SK-N-SH (cell line): ENCODE measurements at regions not wholly inside any gene's neighbourhood (a gene's known extent, or its start where the extent isn't known, plus 50 kb on each side); places are given as distances from the start of the nearest gene placed in this dataset.

ENCODE experiments used
- CTCF ChIA-PET: fragments of 300-600, 350-600 bp; formaldehyde crosslinking; extraction: SDS; loops from one replicate; lab custom pipeline; 2021; lab: Yijun Ruan, JAX
- POLR2A ChIA-PET: fragments of 350-600 bp; sonication (Branson Sonifier 250); formaldehyde crosslinking; extraction: SDS; loops from one replicate; lab custom pipeline; 2020; ENCODE audit warnings: antibody characterized with exemption, inconsistent platforms; lab: Yijun Ruan, JAX
- DNase-seq: peaks from one replicate; pipeline ENCODE4 v3.0.0; 2012
- H2AFZ ChIP-seq: fragments of 200-600 bp; sonication (generic); 2 replicates; pipeline ENCODE4 v1.8.1; 2016; ENCODE audit warnings: antibody characterized with exemption, mild to moderate bottlenecking, low read depth
- H3F3A ChIP-seq: fragments of 200-600 bp; sonication (generic); replicated peaks from 2 replicates; pipeline ENCODE3; 2016; ENCODE audit warnings: antibody characterized with exemption, mild to moderate bottlenecking; ENCODE audit not compliant: insufficient read depth
- H3K27ac ChIP-seq, 2 experiments: fragments of 200-500 bp in 1 of 2; fragments of 200-600 bp in 1 of 2; sonication (Bioruptor generic) in 1 of 2; sonication (generic), shearing (Covaris generic) in 1 of 2; 2 replicates each; pipeline versions ENCODE4 v1.5.1 to v1.6.1; 2014 to 2016; ENCODE audit warnings: low read depth in 2 of 2, inconsistent platforms in 1 of 2, low read length in 1 of 2, mild to moderate bottlenecking in 1 of 2, mixed read lengths in 1 of 2
- H3K27me3 ChIP-seq: fragments of 200-600 bp; sonication (generic), shearing (Covaris generic); 2 replicates; pipeline ENCODE4 v1.6.1; 2016; ENCODE audit warnings: mixed run types; ENCODE audit not compliant: insufficient read depth
- H3K36me3 ChIP-seq, 2 experiments: fragments of 200-500 bp in 1 of 2; fragments of 200-600 bp in 1 of 2; sonication (Bioruptor generic) in 1 of 2; sonication (generic) in 1 of 2; replicated peaks in 1 of 2; 2 replicates each; pipeline versions ENCODE3 to v1.5.1; 2014 to 2016; ENCODE audit warnings: low read length in 1 of 2, mild to moderate bottlenecking in 1 of 2; ENCODE audit not compliant: insufficient read depth in 2 of 2, control insufficient read depth in 1 of 2
- H3K4me1 ChIP-seq, 2 experiments: fragments of 200-500 bp in 1 of 2; fragments of 200-600 bp in 1 of 2; sonication (Bioruptor generic) in 1 of 2; sonication (generic), shearing (Covaris generic) in 1 of 2; 2 replicates each; pipeline versions ENCODE4 v1.5.1 to v1.6.1; 2014 to 2016; ENCODE audit warnings: low read depth in 1 of 2, low read length in 1 of 2, mixed run types in 1 of 2; ENCODE audit not compliant: insufficient read depth in 2 of 2, control insufficient read depth in 1 of 2
- H3K4me2 ChIP-seq: fragments of 200-600 bp; sonication (generic), shearing (Covaris generic); 2 replicates; pipeline ENCODE4 v1.6.1; 2017; ENCODE audit warnings: mixed run types
- H3K4me3 ChIP-seq, 2 experiments: fragments of 200-500 bp in 1 of 2; fragments of 200-600 bp in 1 of 2; sonication (Bioruptor generic) in 1 of 2; sonication (generic), shearing (Covaris generic) in 1 of 2; 2 replicates each; pipeline versions ENCODE4 v1.5.1 to v1.8.1; 2014 to 2016; ENCODE audit warnings: low read depth in 2 of 2, inconsistent platforms in 1 of 2, low read length in 1 of 2, mild to moderate bottlenecking in 1 of 2, mixed read lengths in 1 of 2, moderate library complexity in 1 of 2
- H3K79me2 ChIP-seq: fragments of 200-600 bp; sonication (generic); 2 replicates; pipeline ENCODE4 v1.8.1; 2017; ENCODE audit warnings: mild to moderate bottlenecking; ENCODE audit not compliant: insufficient read depth
- H3K9ac ChIP-seq: fragments of 200-600 bp; sonication (generic); 2 replicates; pipeline ENCODE4 v1.6.1; 2017; ENCODE audit warnings: mixed run types
- H3K9me2 ChIP-seq: fragments of 200-600 bp; sonication (generic); 2 replicates; pipeline ENCODE4 v1.6.1; 2017; ENCODE audit warnings: mixed run types
- H3K9me3 ChIP-seq: fragments of 200-600 bp; sonication (generic); 2 replicates; pipeline ENCODE4 v1.6.1; 2017; ENCODE audit warnings: mixed run types, mild to moderate bottlenecking, moderate library complexity
- H4K20me1 ChIP-seq: fragments of 200-600 bp; sonication (generic); 2 replicates; pipeline ENCODE4 v1.6.1; 2017; ENCODE audit warnings: mild to moderate bottlenecking, mixed run types; ENCODE audit not compliant: insufficient read depth
- ELF1 ChIP-seq: IDR thresholded peaks from 2 replicates; pipeline ENCODE4 v1.4.0; 2012
- EZH2phosphoT487 ChIP-seq: fragments of 200-600 bp; sonication (generic); IDR thresholded peaks from 2 replicates; pipeline ENCODE4 v1.6.1; 2017; ENCODE audit warnings: low read depth, mixed run types, mild to moderate bottlenecking, antibody characterized with exemption, moderate library complexity, borderline replicate concordance
- FOXM1 ChIP-seq: IDR thresholded peaks from 2 replicates; pipeline ENCODE4 v1.4.0; 2012; ENCODE audit warnings: low read depth, mild to moderate bottlenecking
- GABPA ChIP-seq: IDR thresholded peaks from 2 replicates; pipeline ENCODE4 v1.4.0; 2012; ENCODE audit warnings: low read depth, mild to moderate bottlenecking
- JUND ChIP-seq: IDR thresholded peaks from 2 replicates; pipeline ENCODE4 v1.4.0; 2012
- MEF2A ChIP-seq: IDR thresholded peaks from 2 replicates; pipeline ENCODE4 v1.4.0; 2012; ENCODE audit warnings: low read depth, borderline replicate concordance
- NRF1 ChIP-seq: IDR thresholded peaks from 2 replicates; pipeline ENCODE4 v1.6.1; 2012; ENCODE audit warnings: low read depth, mild to moderate bottlenecking, low read length
- POLR2AphosphoS5 ChIP-seq: IDR thresholded peaks from 2 replicates; pipeline ENCODE4 v1.6.1; 2012; ENCODE audit warnings: low read depth, low read length
- RAD21 ChIP-seq: IDR thresholded peaks from 2 replicates; pipeline ENCODE4 v1.6.1; 2012; ENCODE audit warnings: mild to moderate bottlenecking, low read length
- RFX5 ChIP-seq: IDR thresholded peaks from 2 replicates; pipeline ENCODE4 v1.6.1; 2012; ENCODE audit warnings: mild to moderate bottlenecking, improper control_type of control experiment, low read length
- RXRA ChIP-seq: IDR thresholded peaks from 2 replicates; pipeline ENCODE4 v1.4.0; 2012; ENCODE audit warnings: low read depth, mild to moderate bottlenecking, borderline replicate concordance
- SMC3 ChIP-seq: IDR thresholded peaks from 2 replicates; pipeline ENCODE4 v1.6.1; 2012; ENCODE audit warnings: low read depth, low read length, improper control_type of control experiment
- YY1 ChIP-seq: IDR thresholded peaks from 2 replicates; pipeline ENCODE4 v1.4.0; 2012; ENCODE audit warnings: low read depth, mild to moderate bottlenecking
- WGBS: methylation state at CpG from one replicate; pipeline ENCODE4 v1.1.6; 2017; ENCODE audit warnings: low lambda C conversion rate; 5-methylcytosine and 5-hydroxymethylcytosine counted together
- TF ChIP-seq, protein P1 (sequence below): IDR thresholded peaks from 2 replicates; pipeline ENCODE4 v1.6.1; 2012; ENCODE audit warnings: mild to moderate bottlenecking, low read depth, low read length, moderate library complexity
- TF ChIP-seq, protein P2 (sequence below): IDR thresholded peaks from 2 replicates; pipeline ENCODE4; 2012
- TF ChIP-seq, protein P3 (sequence below): IDR thresholded peaks from 2 replicates; pipeline ENCODE4 v1.4.0; 2012; ENCODE audit warnings: low read depth
- TF ChIP-seq, protein P4 (sequence below): IDR thresholded peaks from 2 replicates; pipeline ENCODE4 v1.4.0; 2012; ENCODE audit warnings: low read depth, borderline replicate concordance

DNA sequence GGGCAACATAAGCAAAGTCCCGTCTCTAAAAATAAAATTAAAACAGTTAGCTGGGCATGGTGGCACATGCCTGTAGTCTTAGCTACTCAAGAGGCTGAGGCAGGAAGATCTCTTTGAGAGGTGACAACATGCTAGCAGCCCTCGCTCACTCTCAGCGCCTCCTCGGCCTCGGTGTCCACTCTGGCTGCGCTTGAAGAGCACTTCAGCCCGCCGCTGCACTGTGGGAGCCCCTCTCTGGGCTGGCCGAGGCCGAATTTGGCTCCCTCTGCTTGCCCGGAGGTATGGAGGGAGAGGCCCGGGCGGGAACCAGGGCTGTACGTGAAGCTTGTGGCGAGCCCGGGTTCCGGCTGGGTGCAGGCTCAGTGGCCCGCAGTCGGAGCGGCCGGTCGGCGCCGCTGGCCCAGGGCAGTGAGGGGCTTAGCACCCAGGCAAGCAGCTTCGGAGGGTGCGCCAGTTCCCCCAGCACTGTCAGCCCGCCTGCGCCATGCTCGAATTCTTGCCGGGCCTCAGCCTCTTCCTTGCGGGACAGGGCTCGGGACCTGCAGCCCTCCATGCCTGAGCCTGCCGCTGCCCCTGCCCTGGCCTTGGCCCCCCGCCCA is 138.3 kb downstream of the MAP3K21 start:
- H2AFZ ChIP-seq, result no peak overlapping the region
- WGBS, result 75% methylated on average over 17 of the region's 34 CpGs
- H3K4me1 ChIP-seq, result no peaks in the 10 kb centered on the region
- DNase-seq, result no peak
- H3F3A ChIP-seq, result no peaks in the 10 kb centered on the region
- H3K4me3 ChIP-seq, result no peak overlapping the region
- H3K79me2 ChIP-seq, result no peaks in the 10 kb centered on the region
- H3K9ac ChIP-seq, result no peak overlapping the region
- H3K27me3 ChIP-seq, result no peaks in the 10 kb centered on the region
- ChIA-PET CTCF (no interaction called here), POLR2A (no interaction called here)
- H3K27ac ChIP-seq, result no peak overlapping the region
- no peaks in the 10 kb centered on the region for H4K20me1 ChIP-seq
- no peaks in the 10 kb centered on the region for H3K36me3 ChIP-seq
- no peaks in the 10 kb centered on the region for H3K9me3 ChIP-seq
- H3K4me2 ChIP-seq, result no peak overlapping the region
- H3K9me2 ChIP-seq, result no peaks in the 10 kb centered on the region
- TF ChIP-seq SMC3 (no peak), NRF1 (no peak), ELF1 (no peak), YY1 (no peak), JUND (no peak), MEF2A (no peak)
- TF ChIP-seq, protein P1, sequence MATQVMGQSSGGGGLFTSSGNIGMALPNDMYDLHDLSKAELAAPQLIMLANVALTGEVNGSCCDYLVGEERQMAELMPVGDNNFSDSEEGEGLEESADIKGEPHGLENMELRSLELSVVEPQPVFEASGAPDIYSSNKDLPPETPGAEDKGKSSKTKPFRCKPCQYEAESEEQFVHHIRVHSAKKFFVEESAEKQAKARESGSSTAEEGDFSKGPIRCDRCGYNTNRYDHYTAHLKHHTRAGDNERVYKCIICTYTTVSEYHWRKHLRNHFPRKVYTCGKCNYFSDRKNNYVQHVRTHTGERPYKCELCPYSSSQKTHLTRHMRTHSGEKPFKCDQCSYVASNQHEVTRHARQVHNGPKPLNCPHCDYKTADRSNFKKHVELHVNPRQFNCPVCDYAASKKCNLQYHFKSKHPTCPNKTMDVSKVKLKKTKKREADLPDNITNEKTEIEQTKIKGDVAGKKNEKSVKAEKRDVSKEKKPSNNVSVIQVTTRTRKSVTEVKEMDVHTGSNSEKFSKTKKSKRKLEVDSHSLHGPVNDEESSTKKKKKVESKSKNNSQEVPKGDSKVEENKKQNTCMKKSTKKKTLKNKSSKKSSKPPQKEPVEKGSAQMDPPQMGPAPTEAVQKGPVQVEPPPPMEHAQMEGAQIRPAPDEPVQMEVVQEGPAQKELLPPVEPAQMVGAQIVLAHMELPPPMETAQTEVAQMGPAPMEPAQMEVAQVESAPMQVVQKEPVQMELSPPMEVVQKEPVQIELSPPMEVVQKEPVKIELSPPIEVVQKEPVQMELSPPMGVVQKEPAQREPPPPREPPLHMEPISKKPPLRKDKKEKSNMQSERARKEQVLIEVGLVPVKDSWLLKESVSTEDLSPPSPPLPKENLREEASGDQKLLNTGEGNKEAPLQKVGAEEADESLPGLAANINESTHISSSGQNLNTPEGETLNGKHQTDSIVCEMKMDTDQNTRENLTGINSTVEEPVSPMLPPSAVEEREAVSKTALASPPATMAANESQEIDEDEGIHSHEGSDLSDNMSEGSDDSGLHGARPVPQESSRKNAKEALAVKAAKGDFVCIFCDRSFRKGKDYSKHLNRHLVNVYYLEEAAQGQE, result no peak
- TF ChIP-seq, protein P2, sequence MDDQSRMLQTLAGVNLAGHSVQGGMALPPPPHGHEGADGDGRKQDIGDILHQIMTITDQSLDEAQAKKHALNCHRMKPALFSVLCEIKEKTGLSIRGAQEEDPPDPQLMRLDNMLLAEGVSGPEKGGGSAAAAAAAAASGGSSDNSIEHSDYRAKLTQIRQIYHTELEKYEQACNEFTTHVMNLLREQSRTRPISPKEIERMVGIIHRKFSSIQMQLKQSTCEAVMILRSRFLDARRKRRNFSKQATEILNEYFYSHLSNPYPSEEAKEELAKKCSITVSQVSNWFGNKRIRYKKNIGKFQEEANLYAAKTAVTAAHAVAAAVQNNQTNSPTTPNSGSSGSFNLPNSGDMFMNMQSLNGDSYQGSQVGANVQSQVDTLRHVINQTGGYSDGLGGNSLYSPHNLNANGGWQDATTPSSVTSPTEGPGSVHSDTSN, result no peak

DNA sequence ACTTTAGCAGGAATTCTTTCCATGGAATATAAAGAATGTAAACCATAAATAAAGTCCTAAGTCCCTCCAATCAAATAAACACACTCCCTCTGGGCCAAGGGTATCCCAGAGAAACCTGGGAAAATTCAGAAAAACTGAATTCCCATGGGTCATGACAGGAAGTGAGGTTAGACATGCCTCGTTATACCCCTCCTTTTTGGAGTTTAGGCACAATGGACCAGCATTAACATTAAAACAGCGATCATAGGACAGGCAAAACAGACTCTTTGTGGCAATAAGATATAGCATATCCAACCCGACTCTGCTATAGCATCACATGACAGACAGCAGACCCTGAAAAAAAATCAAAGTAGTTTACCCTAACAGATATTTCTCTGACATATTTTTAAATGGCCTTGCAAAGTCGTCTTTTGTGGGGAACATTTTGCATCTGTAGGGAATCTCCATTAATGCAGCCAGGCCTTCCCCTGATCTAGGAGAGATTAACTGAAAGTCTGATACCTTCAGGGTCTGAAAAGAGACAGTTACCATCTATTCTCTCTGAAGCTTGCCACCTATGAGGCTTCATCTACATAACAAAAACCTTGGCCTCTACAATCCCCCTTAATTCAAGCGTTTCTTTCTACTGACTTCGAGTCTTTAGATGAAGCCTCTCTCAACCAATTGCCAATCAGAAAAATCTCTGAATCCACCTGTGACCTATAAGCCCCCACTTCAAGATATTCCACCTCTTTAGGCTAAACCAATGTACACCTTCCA is 143.0 kb upstream of the KCNK1 start:
- ChIA-PET POLR2A (no interaction called here), CTCF (no interaction called here)
- no peaks in the 10 kb centered on the region for H3K27me3 ChIP-seq
- no peak overlapping the region for H3K27ac ChIP-seq
- no peaks in the 10 kb centered on the region for H3K9me3 ChIP-seq
- no peaks in the 10 kb centered on the region for H3K36me3 ChIP-seq
- H3K4me1 ChIP-seq, result no peaks in the 10 kb centered on the region
- no peaks in the 10 kb centered on the region for H3K79me2 ChIP-seq
- no peak overlapping the region for H3K4me3 ChIP-seq
- H2AFZ ChIP-seq, result no peak overlapping the region
- H3K9me2 ChIP-seq, result no peaks in the 10 kb centered on the region
- DNase-seq, result no peak
- H3F3A ChIP-seq, result no peaks in the 10 kb centered on the region
- WGBS, result 35% methylated on average over 6 of the region's 6 CpGs
- H3K4me2 ChIP-seq, result no peak overlapping the region
- no peak overlapping the region for H3K9ac ChIP-seq
- no peaks in the 10 kb centered on the region for H4K20me1 ChIP-seq
- TF ChIP-seq RAD21 (no peak), GABPA (no peak), RFX5 (no peak), RXRA (no peak), POLR2AphosphoS5 (no peak), EZH2phosphoT487 (no peak), YY1 (no peak), FOXM1 (no peak)
- TF ChIP-seq, protein P3, sequence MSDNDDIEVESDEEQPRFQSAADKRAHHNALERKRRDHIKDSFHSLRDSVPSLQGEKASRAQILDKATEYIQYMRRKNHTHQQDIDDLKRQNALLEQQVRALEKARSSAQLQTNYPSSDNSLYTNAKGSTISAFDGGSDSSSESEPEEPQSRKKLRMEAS, result no peak
- TF ChIP-seq, protein P4, sequence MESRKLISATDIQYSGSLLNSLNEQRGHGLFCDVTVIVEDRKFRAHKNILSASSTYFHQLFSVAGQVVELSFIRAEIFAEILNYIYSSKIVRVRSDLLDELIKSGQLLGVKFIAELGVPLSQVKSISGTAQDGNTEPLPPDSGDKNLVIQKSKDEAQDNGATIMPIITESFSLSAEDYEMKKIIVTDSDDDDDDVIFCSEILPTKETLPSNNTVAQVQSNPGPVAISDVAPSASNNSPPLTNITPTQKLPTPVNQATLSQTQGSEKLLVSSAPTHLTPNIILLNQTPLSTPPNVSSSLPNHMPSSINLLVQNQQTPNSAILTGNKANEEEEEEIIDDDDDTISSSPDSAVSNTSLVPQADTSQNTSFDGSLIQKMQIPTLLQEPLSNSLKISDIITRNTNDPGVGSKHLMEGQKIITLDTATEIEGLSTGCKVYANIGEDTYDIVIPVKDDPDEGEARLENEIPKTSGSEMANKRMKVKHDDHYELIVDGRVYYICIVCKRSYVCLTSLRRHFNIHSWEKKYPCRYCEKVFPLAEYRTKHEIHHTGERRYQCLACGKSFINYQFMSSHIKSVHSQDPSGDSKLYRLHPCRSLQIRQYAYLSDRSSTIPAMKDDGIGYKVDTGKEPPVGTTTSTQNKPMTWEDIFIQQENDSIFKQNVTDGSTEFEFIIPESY, result no peak
- TF ChIP-seq, protein P2, result no peak
- TF ChIP-seq, all 33 proteins: peak for 0
